HepG2 (cell line): ENCODE measurements at regions not wholly inside any gene's neighbourhood (a gene's known extent, or its start where the extent isn't known, plus 50 kb on each side); places are given as distances from the start of the nearest gene placed in this dataset.

ENCODE experiments used
- ATAC-seq: fragments of 200-7000 bp; cut with Tn5 transposase; 3 replicates; pipeline ENCODE4 v1.9.1; 2020; ENCODE audit warnings: mild to moderate bottlenecking, moderate library complexity
- BruUV-seq: library from RNA; stranded (reverse); fragments of 400-500 nt; replicated peaks from 2 replicates; lab custom pipeline; 2021; lab: Mats Ljungman, UMichigan
- CTCF ChIA-PET: fragments of 300-600 bp; formaldehyde crosslinking; extraction: SDS; loops from one replicate; lab custom pipeline; 2021; ENCODE audit warnings: low total read pairs, inconsistent platforms, low intra/inter-chr PET ratio; lab: Yijun Ruan, JAX
- POLR2A ChIA-PET: fragments of 350-600 bp; sonication (Branson Sonifier 250); formaldehyde crosslinking; loops from one replicate; lab custom pipeline; 2020; ENCODE audit warnings: antibody characterized with exemption, inconsistent platforms; lab: Yijun Ruan, JAX
- DNase-seq: peaks from one replicate; pipeline ENCODE4 v3.0.0-alpha.2; 2015; ENCODE audit warnings: low spot score
- FAIRE-seq: peaks from 3 replicates; lab custom pipeline; 2011; peaks lifted over from hg19 to GRCh38; lab: Jason Lieb, UNC
- H2AFZ ChIP-seq: one replicate; pipeline ENCODE4 v1.6.1; 2011; ENCODE audit warnings: low read length, inconsistent platforms
- H3K27ac ChIP-seq: fragments of 300-600 bp; 3 replicates; pipeline ENCODE4 v1.8.0; 2011; ENCODE audit warnings: mixed run types, mild to moderate bottlenecking, mixed read lengths, low read length, inconsistent platforms; ENCODE audit not compliant: insufficient read depth; ENCODE audit errors: extremely low read length
- H3K27me3 ChIP-seq, 2 experiments: fragments of 200-600 bp in 1 of 2; 2 replicates in 1 of 2; 3 replicates in 1 of 2; pipeline versions ENCODE4 v1.6.0 to v1.8.0; 2011; ENCODE audit warnings: low read length in 2 of 2, mild to moderate bottlenecking in 2 of 2, moderate library complexity in 2 of 2, inconsistent platforms in 1 of 2; ENCODE audit not compliant: insufficient read depth in 2 of 2, control insufficient read depth in 1 of 2
- H3K36me3 ChIP-seq, 2 experiments: fragments of 200-600 bp in 1 of 2; replicated peaks in 1 of 2; 2 replicates in 1 of 2; 3 replicates in 1 of 2; pipeline versions ENCODE4 v1.5.1 to v1.8.0; 2011; ENCODE audit warnings: low read length in 2 of 2, inconsistent platforms in 1 of 2; ENCODE audit not compliant: insufficient read depth in 2 of 2, control insufficient read depth in 1 of 2
- H3K4me1 ChIP-seq: 2 replicates; pipeline ENCODE4 v1.5.1; 2012; ENCODE audit warnings: low read length, inconsistent platforms; ENCODE audit not compliant: insufficient read depth
- H3K4me2 ChIP-seq: 2 replicates; pipeline ENCODE4 v1.6.0; 2011; ENCODE audit warnings: low read depth, low read length, inconsistent platforms
- H3K4me3 ChIP-seq, 3 experiments: fragments of 200-600 bp in 1 of 3; sonication (generic), shearing (Covaris generic) in 1 of 3; replicated peaks in 1 of 3; 2 replicates each; pipeline ENCODE4 v1.5.1; 2011 to 2016; ENCODE audit warnings: low read length in 3 of 3, inconsistent platforms in 2 of 3, low read depth in 2 of 3, mild to moderate bottlenecking in 2 of 3, control low read depth in 1 of 3, mixed read lengths in 1 of 3; ENCODE audit not compliant: insufficient read depth in 1 of 3
- H3K79me2 ChIP-seq: one replicate; pipeline ENCODE4 v1.6.1; 2011; ENCODE audit warnings: low read length, inconsistent platforms; ENCODE audit not compliant: insufficient read depth
- H3K9ac ChIP-seq: 2 replicates; pipeline ENCODE4 v1.6.0; 2011; ENCODE audit warnings: mild to moderate bottlenecking, low read depth, low read length, inconsistent platforms; ENCODE audit not compliant: insufficient read depth
- H3K9me3 ChIP-seq: 2 replicates; pipeline ENCODE4 v1.5.1; 2012; ENCODE audit warnings: mild to moderate bottlenecking, low read length
- H4K20me1 ChIP-seq: 2 replicates; pipeline ENCODE4 v1.6.0; 2011; ENCODE audit warnings: inconsistent platforms, mild to moderate bottlenecking, low read length, moderate library complexity; ENCODE audit not compliant: insufficient read depth
- CEBPB ChIP-seq: IDR thresholded peaks from 2 replicates; pipeline ENCODE4 v1.6.1; 2011; ENCODE audit warnings: low read depth, low read length, improper control_type of control experiment, borderline replicate concordance
- EP300 ChIP-seq, 3 experiments: sonication (generic) in 1 of 3; formaldehyde crosslinking in 1 of 3; IDR thresholded peaks; 2 replicates each; pipeline versions ENCODE4 v1.5.1 to v1.6.1; 2011 to 2020; ENCODE audit warnings: low read depth in 2 of 3, low read length in 2 of 3, borderline replicate concordance in 1 of 3, improper control_type of control experiment in 1 of 3, mild to moderate bottlenecking in 1 of 3, missing genetic modification reagents in 1 of 3, moderate library complexity in 1 of 3
- HNF4G ChIP-seq, 2 experiments: sonication (generic) in 1 of 2; formaldehyde crosslinking in 1 of 2; IDR thresholded peaks; 2 replicates each; pipeline versions ENCODE4 v1.4.0 to v1.6.1; 2011 to 2020; ENCODE audit warnings: borderline replicate concordance in 2 of 2, low read depth in 2 of 2, mild to moderate bottlenecking in 2 of 2, low read length in 1 of 2, missing genetic modification reagents in 1 of 2, moderate library complexity in 1 of 2
- HOXA7 ChIP-seq: sonication (generic); formaldehyde crosslinking; IDR thresholded peaks from 2 replicates; pipeline ENCODE4 v1.8.1; 2022; ENCODE audit warnings: mild to moderate bottlenecking, missing genetic modification reagents, moderate library complexity
- SAFB2 ChIP-seq: sonication (generic); formaldehyde crosslinking; IDR thresholded peaks from 2 replicates; pipeline ENCODE4 v1.5.1; 2020; ENCODE audit warnings: missing genetic modification reagents, low read depth, mild to moderate bottlenecking, borderline replicate concordance
- ZFP37 ChIP-seq: sonication (generic); formaldehyde crosslinking; IDR thresholded peaks from 2 replicates; pipeline ENCODE4 v1.4.0; 2020; ENCODE audit warnings: missing genetic modification reagents, borderline replicate concordance
- ZNF207 ChIP-seq: fragments of 450-650 bp; IDR thresholded peaks from 2 replicates; pipeline ENCODE4 v1.6.1; 2016; ENCODE audit warnings: antibody characterized with exemption, borderline replicate concordance
- ZNF562 ChIP-seq: sonication (generic); formaldehyde crosslinking; IDR thresholded peaks from 2 replicates; pipeline ENCODE4 v1.8.0; 2022; ENCODE audit warnings: missing genetic modification reagents, borderline replicate concordance
- in situ Hi-C: cut with HindIII; loops from 2 replicates; pipeline ENCODE4 v1.10.0; 2017; ENCODE audit warnings: low pct_unique_long_range_greater_than_20kb; ENCODE audit not compliant: extremely low pct_ligation_motif_present
- intact Hi-C: fragments of 100-400 bp; cut with micrococcal nuclease; formaldehyde crosslinking; loops from one replicate; pipeline ENCODE4 v1.10.0; 2022; ENCODE audit not compliant: unreplicated experiment
- TF ChIP-seq, protein P1 (sequence below): IDR thresholded peaks from 2 replicates; pipeline ENCODE4 v1.6.1; 2016; ENCODE audit warnings: low read depth, missing genetic modification reagents, missing compliant biosample characterization
- TF ChIP-seq, protein P2 (sequence below): sonication (generic); formaldehyde crosslinking; IDR thresholded peaks from 2 replicates; pipeline ENCODE4 v1.5.1; 2020; ENCODE audit warnings: missing genetic modification reagents, mild to moderate bottlenecking, borderline replicate concordance
- TF ChIP-seq, protein P3 (sequence below): sonication (generic); formaldehyde crosslinking; IDR thresholded peaks from 2 replicates; pipeline ENCODE4 v1.4.0; 2020; ENCODE audit warnings: missing genetic modification reagents

DNA sequence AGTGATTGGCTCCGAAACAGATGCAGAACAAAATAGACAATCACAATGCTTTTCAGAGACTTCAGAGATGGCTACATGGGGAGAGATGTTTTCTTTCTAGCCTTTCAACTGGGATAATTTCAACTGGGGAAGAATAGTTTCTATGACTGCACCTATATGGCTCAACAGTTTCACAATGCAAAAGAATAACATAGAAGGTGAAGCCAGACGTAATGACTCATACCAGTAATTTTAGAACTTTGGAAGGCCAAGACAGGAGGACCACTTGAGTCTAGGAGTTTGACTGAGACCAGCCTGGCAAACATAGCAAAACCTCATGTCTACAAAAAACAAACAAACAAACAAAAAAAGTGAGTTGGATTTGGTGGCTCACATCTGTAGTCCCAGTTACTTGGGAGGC is 180.2 kb upstream of the CHL1 start (continued):
- TF ChIP-seq, protein P1, sequence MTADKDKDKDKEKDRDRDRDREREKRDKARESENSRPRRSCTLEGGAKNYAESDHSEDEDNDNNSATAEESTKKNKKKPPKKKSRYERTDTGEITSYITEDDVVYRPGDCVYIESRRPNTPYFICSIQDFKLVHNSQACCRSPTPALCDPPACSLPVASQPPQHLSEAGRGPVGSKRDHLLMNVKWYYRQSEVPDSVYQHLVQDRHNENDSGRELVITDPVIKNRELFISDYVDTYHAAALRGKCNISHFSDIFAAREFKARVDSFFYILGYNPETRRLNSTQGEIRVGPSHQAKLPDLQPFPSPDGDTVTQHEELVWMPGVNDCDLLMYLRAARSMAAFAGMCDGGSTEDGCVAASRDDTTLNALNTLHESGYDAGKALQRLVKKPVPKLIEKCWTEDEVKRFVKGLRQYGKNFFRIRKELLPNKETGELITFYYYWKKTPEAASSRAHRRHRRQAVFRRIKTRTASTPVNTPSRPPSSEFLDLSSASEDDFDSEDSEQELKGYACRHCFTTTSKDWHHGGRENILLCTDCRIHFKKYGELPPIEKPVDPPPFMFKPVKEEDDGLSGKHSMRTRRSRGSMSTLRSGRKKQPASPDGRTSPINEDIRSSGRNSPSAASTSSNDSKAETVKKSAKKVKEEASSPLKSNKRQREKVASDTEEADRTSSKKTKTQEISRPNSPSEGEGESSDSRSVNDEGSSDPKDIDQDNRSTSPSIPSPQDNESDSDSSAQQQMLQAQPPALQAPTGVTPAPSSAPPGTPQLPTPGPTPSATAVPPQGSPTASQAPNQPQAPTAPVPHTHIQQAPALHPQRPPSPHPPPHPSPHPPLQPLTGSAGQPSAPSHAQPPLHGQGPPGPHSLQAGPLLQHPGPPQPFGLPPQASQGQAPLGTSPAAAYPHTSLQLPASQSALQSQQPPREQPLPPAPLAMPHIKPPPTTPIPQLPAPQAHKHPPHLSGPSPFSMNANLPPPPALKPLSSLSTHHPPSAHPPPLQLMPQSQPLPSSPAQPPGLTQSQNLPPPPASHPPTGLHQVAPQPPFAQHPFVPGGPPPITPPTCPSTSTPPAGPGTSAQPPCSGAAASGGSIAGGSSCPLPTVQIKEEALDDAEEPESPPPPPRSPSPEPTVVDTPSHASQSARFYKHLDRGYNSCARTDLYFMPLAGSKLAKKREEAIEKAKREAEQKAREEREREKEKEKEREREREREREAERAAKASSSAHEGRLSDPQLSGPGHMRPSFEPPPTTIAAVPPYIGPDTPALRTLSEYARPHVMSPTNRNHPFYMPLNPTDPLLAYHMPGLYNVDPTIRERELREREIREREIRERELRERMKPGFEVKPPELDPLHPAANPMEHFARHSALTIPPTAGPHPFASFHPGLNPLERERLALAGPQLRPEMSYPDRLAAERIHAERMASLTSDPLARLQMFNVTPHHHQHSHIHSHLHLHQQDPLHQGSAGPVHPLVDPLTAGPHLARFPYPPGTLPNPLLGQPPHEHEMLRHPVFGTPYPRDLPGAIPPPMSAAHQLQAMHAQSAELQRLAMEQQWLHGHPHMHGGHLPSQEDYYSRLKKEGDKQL: no peak

DNA sequence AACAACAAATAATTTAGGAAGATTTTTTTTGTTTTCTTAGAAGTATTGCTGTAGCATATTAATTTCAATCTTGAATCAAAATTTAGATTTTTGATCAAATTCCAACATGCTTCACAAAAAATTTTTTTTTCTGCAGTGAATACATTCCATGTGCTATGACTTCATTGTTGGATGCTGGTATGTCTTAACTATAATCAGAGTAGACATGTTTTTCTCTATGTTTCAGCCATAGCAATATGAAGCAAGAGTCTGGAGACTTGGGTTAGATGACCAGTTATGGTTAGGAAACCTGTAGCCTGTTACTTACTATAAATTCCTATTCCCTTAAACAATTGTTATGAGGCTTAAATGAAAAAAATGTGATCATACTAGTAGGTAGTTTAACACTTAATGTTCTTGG is 176.1 kb upstream of the CHL1 start:
- CTCF ChIA-PET: no interaction called here
- TF ChIP-seq, protein P2, sequence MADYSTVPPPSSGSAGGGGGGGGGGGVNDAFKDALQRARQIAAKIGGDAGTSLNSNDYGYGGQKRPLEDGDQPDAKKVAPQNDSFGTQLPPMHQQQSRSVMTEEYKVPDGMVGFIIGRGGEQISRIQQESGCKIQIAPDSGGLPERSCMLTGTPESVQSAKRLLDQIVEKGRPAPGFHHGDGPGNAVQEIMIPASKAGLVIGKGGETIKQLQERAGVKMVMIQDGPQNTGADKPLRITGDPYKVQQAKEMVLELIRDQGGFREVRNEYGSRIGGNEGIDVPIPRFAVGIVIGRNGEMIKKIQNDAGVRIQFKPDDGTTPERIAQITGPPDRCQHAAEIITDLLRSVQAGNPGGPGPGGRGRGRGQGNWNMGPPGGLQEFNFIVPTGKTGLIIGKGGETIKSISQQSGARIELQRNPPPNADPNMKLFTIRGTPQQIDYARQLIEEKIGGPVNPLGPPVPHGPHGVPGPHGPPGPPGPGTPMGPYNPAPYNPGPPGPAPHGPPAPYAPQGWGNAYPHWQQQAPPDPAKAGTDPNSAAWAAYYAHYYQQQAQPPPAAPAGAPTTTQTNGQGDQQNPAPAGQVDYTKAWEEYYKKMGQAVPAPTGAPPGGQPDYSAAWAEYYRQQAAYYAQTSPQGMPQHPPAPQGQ (CRISPR knock-in tag): no peak
- TF ChIP-seq ZNF562 (CRISPR knock-in tag) (no peak), ZNF207 (no peak), ZFP37 (CRISPR knock-in tag) (no peak), SAFB2 (no peak), CEBPB (no peak), HOXA7 (no peak), EP300 (IDR thresholded peaks at IDR 0.05; ENCODE audit: low read depth in 2 of 2, low read length in 2 of 2) (no peak), EP300 (CRISPR knock-in tag; IDR thresholded peaks at IDR 0.05; ENCODE audit: borderline replicate concordance) (no peak), HNF4G (IDR thresholded peaks at IDR 0.05; ENCODE audit: borderline replicate concordance, low read depth, low read length) (no peak), HNF4G (CRISPR knock-in tag; IDR thresholded peaks at IDR 0.05; ENCODE audit: borderline replicate concordance, low read depth) (no peak)
- TF ChIP-seq, protein P3, sequence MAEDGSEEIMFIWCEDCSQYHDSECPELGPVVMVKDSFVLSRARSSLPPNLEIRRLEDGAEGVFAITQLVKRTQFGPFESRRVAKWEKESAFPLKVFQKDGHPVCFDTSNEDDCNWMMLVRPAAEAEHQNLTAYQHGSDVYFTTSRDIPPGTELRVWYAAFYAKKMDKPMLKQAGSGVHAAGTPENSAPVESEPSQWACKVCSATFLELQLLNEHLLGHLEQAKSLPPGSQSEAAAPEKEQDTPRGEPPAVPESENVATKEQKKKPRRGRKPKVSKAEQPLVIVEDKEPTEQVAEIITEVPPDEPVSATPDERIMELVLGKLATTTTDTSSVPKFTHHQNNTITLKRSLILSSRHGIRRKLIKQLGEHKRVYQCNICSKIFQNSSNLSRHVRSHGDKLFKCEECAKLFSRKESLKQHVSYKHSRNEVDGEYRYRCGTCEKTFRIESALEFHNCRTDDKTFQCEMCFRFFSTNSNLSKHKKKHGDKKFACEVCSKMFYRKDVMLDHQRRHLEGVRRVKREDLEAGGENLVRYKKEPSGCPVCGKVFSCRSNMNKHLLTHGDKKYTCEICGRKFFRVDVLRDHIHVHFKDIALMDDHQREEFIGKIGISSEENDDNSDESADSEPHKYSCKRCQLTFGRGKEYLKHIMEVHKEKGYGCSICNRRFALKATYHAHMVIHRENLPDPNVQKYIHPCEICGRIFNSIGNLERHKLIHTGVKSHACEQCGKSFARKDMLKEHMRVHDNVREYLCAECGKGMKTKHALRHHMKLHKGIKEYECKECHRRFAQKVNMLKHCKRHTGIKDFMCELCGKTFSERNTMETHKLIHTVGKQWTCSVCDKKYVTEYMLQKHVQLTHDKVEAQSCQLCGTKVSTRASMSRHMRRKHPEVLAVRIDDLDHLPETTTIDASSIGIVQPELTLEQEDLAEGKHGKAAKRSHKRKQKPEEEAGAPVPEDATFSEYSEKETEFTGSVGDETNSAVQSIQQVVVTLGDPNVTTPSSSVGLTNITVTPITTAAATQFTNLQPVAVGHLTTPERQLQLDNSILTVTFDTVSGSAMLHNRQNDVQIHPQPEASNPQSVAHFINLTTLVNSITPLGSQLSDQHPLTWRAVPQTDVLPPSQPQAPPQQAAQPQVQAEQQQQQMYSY (CRISPR knock-in tag): no peak

More for the DNA sequence above, 176.1 kb upstream of the CHL1 start:
- no TSS peak for BruUV-seq
- Histone ChIP-seq H2AFZ (no peak overlapping the region), H3K27ac (no peak overlapping the region), H3K4me2 (no peak overlapping the region), H3K36me3 (no peaks in the 10 kb centered on the region), H3K9me3 (no peaks in the 10 kb centered on the region), H3K79me2 (no peaks in the 10 kb centered on the region), H3K27me3 (no peaks in the 10 kb centered on the region), H4K20me1 (no peaks in the 10 kb centered on the region), H3K4me3 (no peak overlapping the region), H3K4me1 (no peaks in the 10 kb centered on the region), H3K9ac (no peak overlapping the region)
- DNase-seq (no peak), FAIRE-seq (no peak), ATAC-seq (no peak)
- in situ Hi-C loops (no loop called here), intact Hi-C loops (no loop called here)
- POLR2A ChIA-PET: no interaction called here
